SH-SY5Y (cell line): ENCODE measurements at regions not wholly inside any gene's neighbourhood (a gene's known extent, or its start where the extent isn't known, plus 50 kb on each side); places are given as distances from the start of the nearest gene placed in this dataset.

Experiments used
- GATA2 ChIP-seq: IDR thresholded peaks from 2 replicates; pipeline ENCODE4 v1.6.1; 2011; ENCODE audit warnings: mild to moderate bottlenecking, low read depth, low read length
- GATA3 ChIP-seq: IDR thresholded peaks from 2 replicates; pipeline ENCODE4 v1.6.1; 2011; ENCODE audit warnings: low read depth, mild to moderate bottlenecking, low read length, moderate library complexity

GRCh38 chr17:62172492-62173291 is 107.6 kb upstream of the MED13 start:
- TF ChIP-seq GATA2 = no peak
- no peak for TF ChIP-seq GATA3
